NCI-H748 (cell line): ENCODE measurements at regions not wholly inside any gene's neighbourhood (a gene's known extent, or its start where the extent isn't known, plus 50 kb on each side); places are given as distances from the start of the nearest gene placed in this dataset.

Experiments
- DNase-seq: peaks from one replicate; lab custom pipeline; 2025; ENCODE audit not compliant: unreplicated experiment; lab: John Stamatoyannopoulos, UW

DNA sequence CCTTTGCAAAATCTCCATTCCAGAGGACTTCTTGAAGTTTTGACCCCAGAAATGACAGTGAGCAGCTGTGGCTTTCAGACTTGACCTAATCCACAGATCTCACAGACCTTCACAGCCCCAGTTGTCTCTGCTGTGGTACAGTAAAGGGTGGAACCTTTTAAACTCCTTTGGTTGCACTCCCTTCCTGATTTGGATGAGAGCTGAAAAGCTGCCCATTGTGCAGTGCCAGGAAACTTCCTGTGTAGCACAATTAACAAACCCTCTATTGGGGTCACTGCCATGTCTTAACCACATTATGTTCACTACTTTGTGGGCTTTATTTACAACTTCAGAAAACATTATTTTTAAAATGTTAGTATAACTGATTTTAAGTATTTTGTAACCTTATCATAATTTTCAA is 56.7 kb upstream of the PCSK5 start:
- DNase-seq: no peak

DNA sequence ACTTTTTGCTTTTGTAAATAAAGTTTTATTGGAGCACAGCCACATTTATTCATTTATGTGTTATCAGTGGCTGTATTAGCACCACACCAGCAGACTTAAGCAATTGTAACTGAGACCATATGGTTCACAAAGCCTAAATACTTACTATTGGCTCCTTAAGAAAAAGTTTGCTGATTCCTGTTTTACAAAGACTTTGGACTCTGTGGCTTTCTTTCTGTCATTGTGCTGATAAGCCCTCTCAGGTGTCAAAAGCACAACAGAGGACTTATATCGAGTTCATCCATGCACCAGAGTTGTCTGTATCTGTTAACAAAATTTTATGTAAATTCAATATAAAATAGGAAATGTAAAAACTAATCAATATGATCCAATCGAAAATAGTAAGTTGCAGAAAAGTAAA is 55.6 kb upstream of the PCSK5 start:
- no peak for DNase-seq
